CD4-positive, alpha-beta T cell treated with Interleukin-15 for 1 hour (primary cell): ENCODE measurements at regions not wholly inside any gene's neighbourhood (a gene's known extent, or its start where the extent isn't known, plus 50 kb on each side); places are given as distances from the start of the nearest gene placed in this dataset.

ENCODE experiments used
- DNase-seq: peaks from one replicate; pipeline ENCODE4 v3.0.0-alpha.2; 2020

DNA sequence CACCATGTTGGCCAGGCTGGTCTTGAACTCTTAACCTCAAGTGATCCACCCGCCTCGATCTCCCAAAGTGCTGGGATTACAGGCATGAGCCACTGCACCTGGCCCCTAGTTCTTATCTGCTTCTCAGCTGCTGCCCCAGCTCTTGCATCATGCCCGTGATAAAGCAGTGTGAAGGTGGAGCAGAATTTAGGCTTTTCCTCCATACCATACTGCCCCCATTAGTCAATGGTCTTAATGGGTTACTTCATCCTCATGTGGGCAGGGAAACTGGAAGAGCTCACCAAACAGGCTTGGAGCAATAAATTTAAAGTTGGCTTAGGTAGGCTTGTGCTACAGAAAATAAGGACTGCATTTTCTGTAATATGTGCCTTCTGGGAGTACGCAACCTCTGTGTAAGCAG lies 636.9 kb upstream of the BOD1L1 start:
- no peak for DNase-seq

DNA sequence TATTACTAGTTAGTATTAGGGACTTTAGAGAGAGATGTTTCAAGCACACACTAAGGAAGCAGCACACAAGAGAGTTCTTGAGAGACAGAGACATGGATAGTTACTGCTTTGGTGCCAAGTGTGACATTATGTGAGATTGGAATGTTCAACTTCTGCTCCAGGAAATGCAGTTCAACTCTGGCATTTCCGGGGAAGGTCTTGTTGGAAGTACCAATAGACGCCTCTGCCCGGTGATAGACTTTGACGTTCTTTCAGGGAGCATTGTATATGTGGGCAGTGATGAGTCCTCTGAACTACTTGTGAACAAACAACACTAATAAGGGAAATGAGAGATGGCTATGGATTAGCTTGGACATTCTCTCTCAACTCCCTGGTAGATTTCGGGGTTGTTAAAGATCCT lies 638.1 kb upstream of the BOD1L1 start:
- no peak for DNase-seq

DNA sequence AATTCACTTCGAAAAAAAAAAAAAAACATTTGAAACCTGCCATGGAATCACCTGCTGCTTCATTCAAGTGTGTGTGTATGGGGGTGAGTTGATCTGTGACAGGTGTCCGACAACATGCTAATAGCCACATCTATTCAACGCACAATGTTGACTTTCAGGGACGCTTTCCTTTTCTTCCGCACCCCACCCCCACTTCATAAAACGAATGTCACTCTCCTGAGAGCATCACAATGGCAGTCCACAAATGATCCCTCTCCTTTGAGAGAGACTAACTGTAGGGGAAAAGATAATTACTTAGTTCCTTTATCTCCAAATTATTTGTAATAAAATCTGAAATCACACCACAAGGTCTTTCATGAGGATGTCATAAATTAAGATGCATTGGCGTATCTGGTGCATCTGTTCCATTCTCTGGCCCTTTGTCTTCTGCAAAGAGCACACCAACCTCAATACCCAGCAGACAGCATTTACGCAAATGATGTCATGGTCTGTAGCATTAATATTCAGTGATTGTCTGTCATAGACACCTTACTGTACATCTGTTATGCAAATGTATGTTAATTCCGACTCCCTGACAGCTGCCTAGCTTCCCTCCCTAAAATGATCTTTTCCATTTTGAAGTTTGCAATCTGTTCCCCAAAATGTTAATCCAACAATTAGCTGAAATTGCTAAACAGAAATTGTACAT lies 640.0 kb upstream of the BOD1L1 start:
- DNase-seq = no peak

DNA sequence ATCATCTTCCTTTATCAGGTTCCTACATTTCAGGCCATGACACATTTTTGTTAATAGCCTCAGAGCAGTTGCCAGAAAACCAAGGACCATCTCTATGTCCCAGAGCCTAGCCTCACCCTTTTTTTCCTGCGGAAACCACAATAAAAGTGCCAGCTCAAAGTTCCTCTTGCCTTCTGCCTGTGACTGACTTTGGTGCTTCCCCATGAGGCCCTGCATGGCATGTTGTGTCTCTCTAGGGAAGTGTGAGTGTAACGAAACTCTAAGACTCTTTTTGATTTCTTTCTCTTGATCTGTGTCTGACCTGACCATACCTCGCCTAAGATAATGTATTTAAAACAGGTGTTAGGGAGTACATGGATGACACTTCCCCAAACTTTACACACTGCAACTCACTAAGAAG lies 642.3 kb upstream of the BOD1L1 start:
- peak; percentile 46 for DNase-seq

DNA sequence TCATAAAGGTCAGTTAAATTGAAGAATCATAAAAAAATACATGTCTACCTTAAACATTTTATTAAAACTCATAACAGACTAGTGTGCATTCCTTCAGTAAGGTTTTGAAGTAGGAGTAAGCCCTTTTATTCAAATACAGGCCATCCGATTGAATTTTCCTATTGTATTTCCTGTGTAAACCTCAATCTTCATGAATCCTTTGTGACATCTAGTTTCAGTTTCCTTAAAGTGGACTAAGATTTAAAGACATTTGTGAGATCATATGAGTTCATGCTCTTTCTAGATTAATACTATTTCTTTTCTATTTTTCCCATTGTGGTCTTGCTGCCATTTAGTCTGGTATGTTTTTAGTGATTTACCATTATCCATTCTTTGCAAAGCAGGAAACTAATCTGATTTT lies 644.7 kb upstream of the BOD1L1 start:
- no peak for DNase-seq

DNA sequence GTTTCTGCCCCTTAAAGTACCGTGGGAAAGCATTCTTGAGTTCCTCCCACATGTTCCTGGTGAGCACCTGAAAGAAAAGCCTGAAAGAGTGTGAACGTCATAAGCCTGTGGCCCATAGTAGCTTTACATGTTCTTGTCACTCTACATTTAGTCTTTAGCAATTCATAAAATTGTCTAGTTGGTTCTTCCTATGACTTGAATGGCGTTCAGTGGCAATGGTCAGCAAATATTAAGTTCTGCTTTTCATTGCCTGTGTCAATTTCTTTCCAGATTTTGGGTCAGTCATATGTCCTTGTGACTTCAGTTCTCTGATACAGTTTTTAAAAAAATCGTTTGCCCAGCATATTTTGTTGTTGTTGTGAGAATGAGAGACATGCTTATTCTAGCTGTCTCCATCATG lies 650.0 kb upstream of the BOD1L1 start:
- no peak for DNase-seq

DNA sequence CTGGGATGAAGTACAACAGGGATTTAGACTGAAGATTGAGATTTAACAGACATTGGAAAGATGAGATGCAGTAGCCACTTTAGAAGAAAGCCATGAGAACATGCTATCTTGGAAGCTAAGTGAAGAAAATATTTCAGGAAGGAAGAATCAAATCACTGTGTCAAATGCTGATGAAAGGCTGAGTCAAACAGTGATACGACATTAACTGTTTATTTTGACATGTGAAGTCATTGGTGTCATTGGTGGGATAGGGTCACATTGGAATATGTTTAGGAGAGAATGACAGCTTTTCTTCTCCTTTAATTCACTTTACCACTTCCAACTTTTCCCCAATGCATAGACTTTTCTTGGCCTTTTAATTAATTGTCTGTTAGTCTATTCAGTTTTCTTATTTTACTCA lies 653.0 kb upstream of the BOD1L1 start:
- DNase-seq = no peak

DNA sequence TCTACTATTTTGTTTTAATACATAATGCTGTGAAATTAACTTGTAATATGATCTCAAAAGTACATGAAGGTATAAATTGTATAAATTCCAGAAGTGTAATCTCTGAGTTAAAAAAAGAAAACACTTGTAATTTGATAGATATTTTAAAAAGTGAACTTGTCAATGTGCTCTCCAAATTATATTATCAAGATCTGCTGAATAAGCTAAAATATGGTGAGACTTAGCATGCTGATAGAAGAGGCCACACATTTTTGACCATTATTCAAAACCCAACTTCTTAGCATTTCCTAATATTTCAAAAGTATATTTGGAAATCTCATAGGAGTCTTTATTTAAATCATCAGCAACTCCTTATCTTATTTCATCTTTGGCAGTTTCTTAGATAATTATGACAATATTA lies 657.1 kb upstream of the BOD1L1 start:
- DNase-seq = no peak

DNA sequence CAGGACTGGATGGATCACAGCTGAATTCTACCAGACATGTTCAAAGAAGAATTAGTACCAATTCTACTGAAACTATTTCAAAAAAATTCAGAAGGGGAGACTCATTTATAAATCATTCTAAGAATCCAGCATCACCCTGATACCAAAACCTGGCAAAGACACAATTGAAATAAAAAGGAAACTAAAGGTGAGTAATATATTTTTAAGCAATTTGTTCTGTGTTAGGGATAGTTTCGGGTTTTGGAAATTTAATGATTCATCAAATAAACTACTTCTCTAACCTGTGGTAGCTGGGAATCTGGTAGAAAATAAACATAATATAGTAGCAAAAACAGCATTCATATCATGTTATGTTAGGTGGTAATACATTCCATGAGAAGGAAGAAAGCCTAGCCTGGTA lies 662.2 kb upstream of the BOD1L1 start:
- DNase-seq = no peak

DNA sequence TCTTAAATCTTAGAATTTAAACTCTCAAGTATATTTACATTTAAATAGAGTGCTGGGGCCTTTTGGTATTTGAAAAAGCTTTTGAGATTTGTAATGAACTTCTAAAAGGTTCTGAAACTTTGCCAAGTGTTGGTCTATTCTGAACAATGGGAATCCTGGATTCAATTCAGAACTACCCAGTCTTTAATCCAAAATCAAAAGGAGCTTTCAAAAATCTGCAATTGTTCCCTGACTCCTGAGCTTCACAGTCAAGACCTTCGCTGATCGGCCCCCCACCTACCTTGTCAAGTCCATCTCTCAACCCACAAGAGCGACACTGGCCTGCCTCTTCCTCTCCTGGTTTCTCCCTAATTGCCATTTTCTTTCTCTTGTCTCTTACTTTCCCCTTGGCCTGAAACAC lies 666.1 kb upstream of the BOD1L1 start:
- no peak for DNase-seq

DNA sequence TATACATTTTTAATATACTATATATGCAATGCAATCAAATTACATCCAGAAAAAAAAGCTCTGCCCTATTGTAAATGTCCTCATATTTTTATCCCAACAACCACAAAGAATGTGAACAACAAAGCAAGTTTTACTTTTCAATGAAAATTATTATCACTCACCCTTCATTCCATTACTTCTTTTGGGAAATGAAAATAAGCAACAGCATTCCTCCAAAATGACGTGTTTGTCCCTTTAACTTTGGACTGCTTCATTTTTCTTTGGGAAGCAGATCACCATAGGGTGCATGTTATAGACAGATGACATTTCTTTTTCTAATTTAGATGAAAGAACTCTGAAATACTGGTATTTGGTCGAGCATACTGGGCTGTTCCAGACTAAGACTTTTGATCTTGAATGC lies 667.1 kb upstream of the BOD1L1 start:
- no peak for DNase-seq

DNA sequence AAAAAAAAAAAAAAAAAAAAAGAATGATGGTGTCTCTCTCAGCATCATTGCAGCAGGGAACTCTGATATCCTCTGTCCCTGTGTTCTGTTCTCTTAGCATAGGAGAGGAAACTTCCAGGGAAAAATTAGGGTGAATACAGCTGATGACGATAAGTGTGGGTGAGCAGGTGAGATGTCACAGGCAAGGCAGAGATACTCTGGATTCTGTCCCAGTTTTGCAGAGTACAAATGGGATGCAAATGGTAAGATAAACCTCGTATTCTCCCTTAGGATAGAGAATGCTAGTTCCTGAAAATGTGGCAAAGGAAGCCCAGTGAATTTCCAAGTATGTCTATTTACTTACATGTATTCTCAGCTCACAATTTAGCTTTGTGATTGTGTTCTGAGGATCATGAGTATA lies 671.6 kb upstream of the BOD1L1 start:
- DNase-seq = no peak

DNA sequence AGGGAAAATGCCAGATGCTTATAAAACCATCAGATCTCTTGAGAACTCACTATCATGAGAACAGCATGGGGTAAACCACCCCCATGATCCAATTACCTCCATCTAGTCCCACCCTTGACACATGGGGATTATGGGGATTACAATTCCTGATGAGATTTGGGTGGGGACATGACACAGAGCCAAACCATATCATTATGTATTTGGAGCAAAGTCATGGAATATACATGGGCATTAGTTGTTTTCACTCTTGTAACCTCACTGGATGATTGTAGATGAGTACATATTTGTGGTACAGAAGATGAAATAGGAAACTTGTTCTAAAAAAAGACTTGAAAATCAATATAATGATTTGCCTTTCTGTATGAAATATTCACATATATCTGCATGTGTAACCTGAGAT lies 674.5 kb upstream of the BOD1L1 start:
- no peak for DNase-seq

DNA sequence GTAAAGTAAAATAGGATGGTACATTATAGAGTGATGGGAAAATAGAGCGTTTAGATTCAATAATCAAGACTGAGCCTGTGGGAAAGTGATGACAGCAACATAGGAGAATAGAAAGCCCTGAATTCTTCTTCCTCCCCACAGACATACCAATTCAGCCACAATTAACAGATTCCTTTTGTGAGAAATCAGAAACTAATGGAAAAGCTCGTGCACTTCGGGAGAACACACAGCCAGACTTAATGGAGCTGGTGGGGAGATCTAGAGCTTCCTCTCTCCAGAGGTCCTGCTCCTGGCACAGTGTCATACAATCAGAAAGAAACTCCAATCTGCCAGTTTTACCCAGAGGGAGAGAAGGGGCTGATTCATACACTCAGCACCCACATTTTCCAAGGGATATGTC lies 676.3 kb upstream of the BOD1L1 start:
- DNase-seq = no peak

DNA sequence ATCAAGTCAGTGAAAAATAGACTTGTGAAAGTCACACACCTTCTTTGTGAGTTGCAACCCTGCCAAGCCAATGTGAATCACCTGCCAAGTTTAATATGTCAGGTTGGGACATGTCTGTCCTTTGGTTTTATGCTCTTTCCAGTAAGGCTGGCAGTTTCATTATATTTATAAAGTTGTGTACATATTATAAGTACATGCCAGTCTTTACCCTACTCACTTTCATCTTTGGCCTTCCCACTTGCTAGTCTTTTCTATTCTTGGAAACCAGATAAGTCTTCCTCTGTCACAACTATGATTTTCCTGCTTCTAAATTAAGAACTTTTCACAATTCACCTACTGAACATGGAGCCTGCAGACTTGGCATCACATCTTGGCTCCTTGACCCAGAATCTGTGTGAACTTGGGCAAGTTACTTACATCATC lies 680.7 kb upstream of the BOD1L1 start:
- DNase-seq = no peak

DNA sequence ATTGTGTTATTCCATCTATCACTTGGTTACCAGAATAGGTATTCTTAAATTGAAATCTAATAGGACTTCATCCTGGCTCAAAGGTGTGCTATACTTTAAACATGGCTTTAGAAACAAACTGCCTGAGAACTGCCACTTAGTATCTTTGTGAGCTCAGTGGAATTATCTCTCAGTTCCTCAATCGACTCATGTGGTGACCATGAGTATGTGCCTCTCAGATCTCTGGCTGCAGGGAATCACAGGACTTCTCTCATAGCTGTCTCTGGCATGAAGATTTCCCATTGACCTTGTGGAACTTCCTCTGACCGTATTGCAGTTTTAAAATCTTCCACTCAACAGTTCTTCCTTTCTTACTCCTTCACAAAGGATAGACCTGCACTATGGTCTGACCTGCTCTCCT lies 681.9 kb upstream of the BOD1L1 start:
- DNase-seq = no peak

DNA sequence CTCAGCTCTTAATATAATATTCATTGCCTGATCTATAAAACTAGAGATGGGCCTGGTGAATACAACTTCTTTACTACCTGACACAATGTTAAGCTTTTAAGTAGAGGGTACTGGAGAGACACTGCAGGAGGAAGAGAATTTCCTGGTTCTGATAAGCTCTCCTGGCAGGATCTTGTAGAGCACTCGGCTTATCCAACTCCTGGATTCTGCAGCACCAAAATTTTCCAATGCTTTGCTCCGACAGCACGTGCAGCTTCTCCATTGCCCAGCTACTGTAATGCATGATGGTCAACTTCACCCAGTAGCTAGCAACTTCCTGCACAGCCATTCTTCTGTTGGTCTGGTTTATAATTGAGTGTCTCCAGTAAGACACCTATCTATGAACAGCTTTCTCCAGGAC lies 686.2 kb upstream of the BOD1L1 start:
- no peak for DNase-seq

DNA sequence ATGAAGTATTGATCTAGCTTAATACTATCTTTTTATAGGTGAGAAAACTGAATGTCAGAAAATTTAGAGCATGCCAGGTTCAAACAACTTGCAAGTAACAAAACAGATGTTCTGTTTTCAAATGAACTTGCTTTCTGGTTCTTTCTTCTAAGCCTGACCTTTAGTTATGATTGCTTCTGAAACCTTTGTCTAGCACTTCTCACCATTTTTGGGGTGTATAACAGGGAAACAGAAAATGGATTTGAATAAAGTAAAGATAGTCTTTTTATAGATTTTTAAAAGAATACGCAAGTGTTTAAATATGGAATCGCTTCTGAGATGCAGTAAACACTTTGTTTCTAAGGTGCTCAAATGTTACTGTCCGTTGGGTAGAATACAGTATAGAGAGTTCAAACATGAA lies 687.2 kb upstream of the CPEB2 start:
- DNase-seq = no peak

DNA sequence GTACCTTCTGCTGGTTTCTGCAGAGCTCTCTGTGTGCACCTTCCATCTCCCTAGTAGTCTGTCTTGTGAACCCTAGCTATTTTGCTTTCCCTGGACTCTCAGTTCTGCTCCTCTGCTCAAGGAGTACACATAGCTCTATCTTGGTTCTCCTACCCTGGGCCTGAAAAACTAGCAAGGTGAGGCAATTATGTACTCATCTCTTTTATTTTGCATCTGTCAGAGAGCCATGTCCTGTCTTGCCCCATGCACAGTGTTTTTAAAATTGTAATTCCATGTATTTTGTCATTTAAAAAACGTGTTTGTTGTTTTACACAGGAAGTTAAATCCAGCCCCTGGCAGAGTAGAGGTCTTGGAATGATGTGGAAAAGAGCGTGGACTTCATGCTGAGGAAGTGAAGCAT lies 684.9 kb upstream of the CPEB2 start:
- DNase-seq = no peak

DNA sequence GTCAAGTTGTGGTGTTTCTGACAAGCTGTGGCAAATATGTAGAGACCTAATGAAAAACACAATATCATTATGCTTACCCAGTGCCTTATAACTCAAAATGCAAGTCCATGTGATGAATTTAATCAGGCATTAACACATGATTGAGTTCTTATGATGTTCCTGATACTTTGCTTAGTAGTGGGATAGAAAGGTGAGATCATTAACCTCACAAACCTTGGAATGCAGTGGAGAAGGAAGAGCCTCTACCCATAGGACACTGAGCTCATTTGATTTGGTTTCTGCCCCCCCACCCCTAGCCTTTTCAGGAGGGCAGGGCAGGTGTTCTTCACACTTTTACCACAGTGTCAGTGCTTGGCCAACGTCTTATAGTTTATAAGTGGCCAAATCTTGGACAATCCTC lies 683.6 kb upstream of the CPEB2 start:
- no peak for DNase-seq

DNA sequence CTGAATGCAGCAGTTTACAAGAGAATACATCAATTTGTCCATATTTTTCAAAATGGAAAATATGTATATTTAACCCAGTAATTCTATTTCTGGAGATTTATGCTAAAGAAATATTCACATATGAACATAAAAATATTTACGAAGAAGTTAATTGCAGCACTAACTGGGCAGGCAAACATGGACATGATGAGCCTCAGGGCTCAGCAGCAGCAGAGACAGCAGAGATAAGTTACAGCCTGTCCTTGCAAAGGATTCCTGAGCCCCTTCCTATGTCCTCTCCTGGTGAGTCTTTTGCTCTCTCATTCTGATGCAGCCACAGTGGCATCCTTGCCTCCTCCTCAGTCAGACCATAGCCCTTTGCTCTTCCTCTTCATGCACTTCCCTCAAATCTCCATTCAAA lies 680.6 kb upstream of the CPEB2 start:
- no peak for DNase-seq

DNA sequence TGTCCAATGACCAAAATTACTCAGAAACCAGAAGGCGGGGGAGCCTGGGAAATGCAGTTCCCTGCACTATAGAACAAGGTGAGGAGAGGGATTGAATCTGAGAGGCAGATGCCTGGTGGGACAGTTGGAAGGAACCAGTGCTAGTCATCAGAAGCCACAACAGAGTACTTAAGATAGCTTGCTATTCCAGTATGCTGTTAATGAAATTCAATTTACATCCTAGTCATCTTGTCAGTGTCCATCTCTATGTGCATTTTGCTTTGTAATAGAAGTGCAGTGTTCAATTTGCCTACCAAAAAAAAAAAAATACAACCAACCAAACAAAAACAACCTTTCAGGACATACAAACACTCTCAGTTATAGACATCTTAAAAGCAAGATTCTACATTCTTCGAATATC lies 679.1 kb upstream of the CPEB2 start:
- no peak for DNase-seq

DNA sequence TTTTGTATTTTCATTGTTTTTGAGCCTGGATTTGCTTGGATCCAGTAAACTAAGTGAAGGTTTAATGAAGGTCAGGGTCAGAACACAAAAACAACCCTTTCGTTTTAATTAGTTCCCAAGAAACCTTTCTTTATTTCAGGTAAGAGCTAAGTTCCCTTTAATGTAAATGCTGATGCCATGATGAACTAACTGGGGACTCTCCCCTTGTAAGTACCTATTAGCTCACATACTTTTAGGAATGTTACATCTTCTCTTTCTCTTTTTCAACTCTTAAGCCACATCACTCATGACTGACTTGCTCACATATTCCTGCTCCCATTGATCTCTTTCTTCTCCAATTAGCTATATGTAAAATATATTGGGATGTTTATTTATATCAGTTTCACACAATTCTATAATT lies 673.1 kb upstream of the CPEB2 start:
- DNase-seq = no peak

DNA sequence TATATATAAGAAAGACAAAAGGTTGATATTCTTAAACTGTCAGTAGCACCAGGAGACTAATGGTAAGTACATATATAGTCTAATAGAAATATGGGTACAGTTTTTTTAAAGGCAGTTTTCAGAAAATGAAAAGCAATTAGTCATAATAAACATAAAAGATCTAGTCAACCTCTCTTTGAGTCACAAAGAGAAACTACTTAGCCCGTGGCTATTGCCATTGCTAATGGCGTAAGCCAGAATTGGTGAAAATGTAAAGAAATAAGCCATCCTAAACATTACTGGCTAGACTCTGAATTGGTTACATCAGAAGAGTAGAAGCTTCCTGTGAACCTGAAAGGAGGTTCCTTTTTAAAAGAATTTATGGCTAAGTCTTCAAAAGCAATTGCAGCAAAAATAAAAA lies 668.7 kb upstream of the CPEB2 start:
- no peak for DNase-seq

DNA sequence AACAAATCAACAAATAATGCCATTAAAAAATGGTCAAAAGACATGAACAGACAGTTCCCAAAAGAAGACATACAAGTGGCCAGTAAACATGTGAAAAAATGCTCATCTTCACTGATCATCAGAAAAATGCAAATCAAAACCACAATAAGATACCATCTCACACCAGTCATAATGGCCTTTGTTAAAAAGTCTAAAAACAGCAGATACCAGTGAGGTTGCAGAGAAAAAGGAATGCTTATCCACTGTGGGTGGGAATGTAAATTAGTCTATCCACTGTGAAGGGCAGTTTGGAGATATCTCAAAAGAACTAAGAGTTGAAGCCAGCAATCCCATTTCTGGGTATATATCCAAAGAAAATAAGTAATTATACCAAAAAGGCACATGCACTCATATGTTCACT lies 668.1 kb upstream of the CPEB2 start:
- DNase-seq = no peak

DNA sequence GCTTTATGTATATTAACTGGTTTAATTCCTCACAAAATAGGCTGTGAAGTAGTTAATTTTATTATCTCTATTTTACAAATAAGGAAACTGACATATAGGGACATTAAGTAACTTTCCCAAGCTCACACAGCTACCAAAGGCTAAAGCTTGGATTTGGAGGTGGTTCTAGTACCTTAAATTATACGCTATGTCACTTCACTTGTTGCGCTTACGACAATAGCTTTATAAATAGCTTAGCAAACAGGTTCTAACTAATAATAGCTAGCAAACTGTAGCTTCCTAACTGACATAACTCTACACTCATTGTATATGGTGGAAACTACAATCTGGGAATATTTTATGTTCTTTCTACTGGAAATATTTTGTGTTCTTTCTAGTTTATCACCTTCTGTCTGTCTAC lies 666.4 kb upstream of the CPEB2 start:
- no peak for DNase-seq
